Trophoblast cell (in vitro differentiated cells and primary cell): ENCODE measurements at regions not wholly inside any gene's neighbourhood (a gene's known extent, or its start where the extent isn't known, plus 50 kb on each side); places are given as distances from the start of the nearest gene placed in this dataset.

Experiments used
- DNase-seq, 2 donors: peaks; one replicate each; pipeline ENCODE4 v3.0.0-alpha.2; 2016
- H2AFZ ChIP-seq: 2 replicates; pipeline ENCODE4 v1.6.1; 2013; ENCODE audit warnings: low read length, moderate library complexity, mild to moderate bottlenecking; ENCODE audit not compliant: insufficient read depth, poor library complexity
- H2AK5ac ChIP-seq: 2 replicates; pipeline ENCODE4 v1.6.1; 2013; ENCODE audit warnings: mild to moderate bottlenecking, low read length
- H2BK120ac ChIP-seq: 2 replicates; pipeline ENCODE4 v1.6.1; 2013; ENCODE audit warnings: low read length, mild to moderate bottlenecking, moderate library complexity; ENCODE audit not compliant: insufficient read depth, poor library complexity
- H2BK12ac ChIP-seq: 2 replicates; pipeline ENCODE4 v1.6.1; 2013; ENCODE audit warnings: mild to moderate bottlenecking, low read length, moderate library complexity
- H2BK5ac ChIP-seq: 2 replicates; pipeline ENCODE4 v1.6.1; 2013; ENCODE audit warnings: low read length, low read depth, moderate library complexity, mild to moderate bottlenecking; ENCODE audit not compliant: poor library complexity
- H3K14ac ChIP-seq: 2 replicates; pipeline ENCODE4 v1.6.1; 2013; ENCODE audit warnings: mild to moderate bottlenecking, low read length
- H3K18ac ChIP-seq: 2 replicates; pipeline ENCODE4 v1.6.1; 2013; ENCODE audit warnings: mild to moderate bottlenecking, low read length
- H3K23ac ChIP-seq: 2 replicates; pipeline ENCODE4 v1.6.1; 2013; ENCODE audit warnings: low read length
- H3K27ac ChIP-seq: 2 replicates; pipeline ENCODE4 v1.5.1; 2013; ENCODE audit warnings: low read depth, mild to moderate bottlenecking, inconsistent platforms, low read length, moderate library complexity
- H3K27me3 ChIP-seq: 2 replicates; pipeline ENCODE4 v1.6.1; 2013; ENCODE audit warnings: inconsistent platforms, mild to moderate bottlenecking, low read length, moderate library complexity; ENCODE audit not compliant: insufficient read depth
- H3K36me3 ChIP-seq, 2 experiments: 1 replicate in 1 of 2; 2 replicates in 1 of 2; pipeline ENCODE4 v1.6.1; 2013; ENCODE audit warnings: low read length in 2 of 2, mild to moderate bottlenecking in 2 of 2, moderate library complexity in 1 of 2; ENCODE audit not compliant: insufficient read depth in 2 of 2, control insufficient read depth in 1 of 2
- H3K4ac ChIP-seq: 2 replicates; pipeline ENCODE4 v1.6.1; 2013; ENCODE audit warnings: low read depth, mild to moderate bottlenecking, low read length, moderate library complexity
- H3K4me1 ChIP-seq, 2 experiments: 1 replicate in 1 of 2; 2 replicates in 1 of 2; pipeline ENCODE4 v1.6.1; 2013; ENCODE audit warnings: low read length in 2 of 2, mild to moderate bottlenecking in 2 of 2, moderate library complexity in 1 of 2; ENCODE audit not compliant: insufficient read depth in 2 of 2, control insufficient read depth in 1 of 2
- H3K4me2 ChIP-seq: 2 replicates; pipeline ENCODE4 v1.6.1; 2013; ENCODE audit warnings: inconsistent platforms, mild to moderate bottlenecking, low read length, moderate library complexity
- H3K4me3 ChIP-seq: 2 replicates; pipeline ENCODE4 v1.5.1; 2013; ENCODE audit warnings: mild to moderate bottlenecking, low read depth, low read length, inconsistent platforms
- H3K79me1 ChIP-seq: one replicate; pipeline ENCODE4 v1.6.1; 2013; ENCODE audit warnings: low read length
- H3K79me2 ChIP-seq: 2 replicates; pipeline ENCODE4 v1.6.1; 2013; ENCODE audit warnings: low read length, mild to moderate bottlenecking; ENCODE audit not compliant: control insufficient read depth, insufficient read depth, poor library complexity
- H3K9ac ChIP-seq: 2 replicates; pipeline ENCODE4 v1.6.1; 2013; ENCODE audit warnings: mild to moderate bottlenecking, low read length
- H3K9me3 ChIP-seq: 2 replicates; pipeline ENCODE4 v1.6.1; 2013; ENCODE audit warnings: low read depth, mild to moderate bottlenecking, control low read depth, inconsistent platforms, low read length; ENCODE audit not compliant: insufficient read depth
- H4K12ac ChIP-seq: 2 replicates; pipeline ENCODE4 v1.6.1; 2013; ENCODE audit warnings: low read depth, mild to moderate bottlenecking, low read length, moderate library complexity
- H4K8ac ChIP-seq: 2 replicates; pipeline ENCODE4 v1.6.1; 2013; ENCODE audit warnings: low read depth, mild to moderate bottlenecking, low read length, moderate library complexity
- H4K91ac ChIP-seq: one replicate; pipeline ENCODE4 v1.6.1; 2013; ENCODE audit warnings: low read depth, mild to moderate bottlenecking, low read length, moderate library complexity
- WGBS: extraction: QIAGEN DNeasy Blood & Tissue Kit; methylation state at CpG from one replicate; pipeline ENCODE4 v1.1.7; 2013; ENCODE audit warnings: missing lambda C conversion rate; ENCODE audit not compliant: insufficient read length, insufficient coverage; ENCODE audit errors: extremely low coverage; 5-methylcytosine and 5-hydroxymethylcytosine counted together

DNA sequence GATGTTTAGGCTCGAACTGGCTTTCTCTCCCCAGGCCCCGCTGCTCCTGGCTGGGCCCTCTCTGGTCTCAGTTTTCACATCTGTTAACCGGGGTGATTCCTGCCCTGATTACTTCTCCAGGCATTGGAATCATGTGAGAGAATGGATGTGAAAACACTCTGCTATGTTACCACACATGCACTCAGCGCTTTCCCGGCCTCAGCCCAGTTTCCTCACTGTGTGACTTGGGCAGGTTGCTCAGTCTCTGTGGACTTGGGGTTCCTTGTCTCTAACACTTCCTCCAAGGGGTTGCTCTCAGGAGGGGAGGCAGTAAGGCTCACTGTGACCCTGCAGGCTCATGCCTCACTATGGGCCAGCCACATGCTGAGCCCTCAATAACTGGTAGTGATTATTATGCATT, 230.4 kb upstream of the HS6ST1 start:
- Histone ChIP-seq H3K9ac (no peak overlapping the region), H3K27ac (no peak overlapping the region), H2AFZ (no peak overlapping the region), H4K8ac (no peak overlapping the region), H3K23ac (no peak overlapping the region), H3K4ac (no peak overlapping the region), H3K4me2 (no peak overlapping the region), H2BK120ac (no peak overlapping the region), H4K91ac (peak overlapping the region; percentile 19), H2BK5ac (no peak overlapping the region), H3K36me3 (no peaks in the 10 kb centered on the region), H3K9me3 (peaks cover 3% of the 10 kb centered on the region), H2BK12ac (no peak overlapping the region), H3K4me3 (no peak overlapping the region), H3K14ac (no peak overlapping the region), H3K79me2 (no peaks in the 10 kb centered on the region), H3K18ac (no peak overlapping the region), H2AK5ac (no peak overlapping the region), H3K27me3 (no peaks in the 10 kb centered on the region), H3K79me1 (peaks cover 5% of the 10 kb centered on the region), H4K12ac (no peak overlapping the region), H3K4me1 (peaks cover 14 to 36% of the 10 kb centered on the region in 2 experiments)
- peak in 1 of 2 donors; percentile 6 for DNase-seq
- WGBS: no CpG with 5 or more reads among the region's 5 CpGs

DNA sequence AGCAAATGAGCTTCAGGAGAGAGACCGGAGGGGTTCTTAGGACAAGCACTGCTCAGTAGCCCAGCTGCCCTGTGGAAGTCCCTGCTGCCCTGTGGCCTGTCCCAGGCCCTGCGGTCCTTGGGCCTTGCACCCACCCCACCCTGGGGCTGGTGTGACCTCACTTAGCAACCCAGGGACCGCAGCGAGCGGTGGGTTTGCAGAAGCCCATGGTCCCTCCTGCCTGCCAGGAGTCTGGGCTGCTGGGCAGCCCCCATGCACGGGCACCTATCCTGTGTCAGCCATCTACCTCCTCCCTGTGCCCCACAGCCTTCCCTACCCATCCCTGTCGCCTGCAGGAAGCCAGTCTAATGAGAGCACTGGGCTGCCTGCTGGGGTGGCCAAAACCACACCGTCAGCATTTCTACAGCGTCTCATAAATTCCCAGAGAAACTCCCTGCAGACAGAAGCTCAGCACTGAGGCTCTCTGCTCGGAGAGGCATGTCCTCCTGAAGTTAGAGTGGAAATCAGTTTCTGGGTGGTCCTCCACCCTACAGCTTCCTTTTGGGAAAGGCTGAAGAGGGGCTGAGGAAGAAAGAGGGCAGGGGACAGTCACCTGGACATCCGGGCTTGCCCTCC, 231.1 kb upstream of the HS6ST1 start:
- H2BK12ac ChIP-seq: no peak overlapping the region
- H4K8ac ChIP-seq: no peak overlapping the region
- no peak overlapping the region for H4K91ac ChIP-seq
- no peak overlapping the region for H2BK120ac ChIP-seq
- peak overlapping the region; percentile 40 for H3K14ac ChIP-seq
- H2AK5ac ChIP-seq: no peak overlapping the region
- no peak overlapping the region for H3K4me3 ChIP-seq
- no peaks in the 10 kb centered on the region for H3K79me2 ChIP-seq
- no peaks in the 10 kb centered on the region for H3K27me3 ChIP-seq
- H3K79me1 ChIP-seq: peaks cover 3% of the 10 kb centered on the region
- no peak overlapping the region for H2AFZ ChIP-seq
- peaks cover 14 to 30% of the 10 kb centered on the region in 2 experiments for H3K4me1 ChIP-seq
- H3K4ac ChIP-seq: no peak overlapping the region
- no peak overlapping the region for H3K27ac ChIP-seq
- no peak overlapping the region for H3K9ac ChIP-seq
- no peak overlapping the region for H4K12ac ChIP-seq
- no peak overlapping the region for H2BK5ac ChIP-seq
- H3K23ac ChIP-seq: no peak overlapping the region
- H3K9me3 ChIP-seq: peaks cover 5% of the 10 kb centered on the region
- DNase-seq: peak in 1 of 2 donors; percentile 26
- no peak overlapping the region for H3K18ac ChIP-seq
- H3K4me2 ChIP-seq: no peak overlapping the region
- no CpG with 5 or more reads among the region's 11 CpGs for WGBS
- H3K36me3 ChIP-seq: no peaks in the 10 kb centered on the region

GRCh38 chr2:128550389-128550788, 231.7 kb upstream of the HS6ST1 start:
- Histone ChIP-seq H3K18ac (no peak overlapping the region), H2BK5ac (no peak overlapping the region)

GRCh38 chr2:128550801-128551416, 232.2 kb upstream of the HS6ST1 start:
- Histone ChIP-seq H3K9me3 (peaks cover 5% of the 10 kb centered on the region), H2AFZ (no peak overlapping the region)

More at GRCh38 chr2:128550389-128550788, 231.7 kb upstream of the HS6ST1 start:
- Histone ChIP-seq H3K79me1 (peaks cover 3% of the 10 kb centered on the region), H3K4ac (no peak overlapping the region), H2BK12ac (no peak overlapping the region), H3K4me2 (no peak overlapping the region), H3K79me2 (no peaks in the 10 kb centered on the region), H3K23ac (no peak overlapping the region), H3K27ac (no peak overlapping the region), H2AFZ (no peak overlapping the region), H3K9me3 (peaks cover 5% of the 10 kb centered on the region), H3K14ac (no peak overlapping the region), H2AK5ac (no peak overlapping the region), H3K9ac (no peak overlapping the region), H3K36me3 (no peaks in the 10 kb centered on the region), H2BK120ac (no peak overlapping the region), H4K91ac (no peak overlapping the region), H3K4me3 (no peak overlapping the region), H3K27me3 (no peaks in the 10 kb centered on the region), H4K12ac (no peak overlapping the region), H4K8ac (no peak overlapping the region), H3K4me1 (peaks cover 14 to 26% of the 10 kb centered on the region in 2 experiments)
- no peak for DNase-seq
- no CpG with 5 or more reads among the region's 6 CpGs for WGBS

More at GRCh38 chr2:128550801-128551416, 232.2 kb upstream of the HS6ST1 start:
- Histone ChIP-seq H3K27ac (no peak overlapping the region), H3K14ac (no peak overlapping the region), H2BK12ac (no peak overlapping the region), H2AK5ac (no peak overlapping the region), H3K9ac (no peak overlapping the region), H2BK5ac (no peak overlapping the region), H3K4ac (no peak overlapping the region), H3K27me3 (no peaks in the 10 kb centered on the region), H4K91ac (no peak overlapping the region), H4K12ac (no peak overlapping the region), H3K4me1 (peaks cover 14 to 26% of the 10 kb centered on the region in 2 experiments), H3K36me3 (no peaks in the 10 kb centered on the region), H3K23ac (no peak overlapping the region), H3K4me2 (no peak overlapping the region), H3K79me1 (peaks cover 3% of the 10 kb centered on the region), H2BK120ac (no peak overlapping the region), H4K8ac (no peak overlapping the region), H3K18ac (no peak overlapping the region), H3K79me2 (no peaks in the 10 kb centered on the region), H3K4me3 (no peak overlapping the region)
- no peak for DNase-seq
- WGBS: no CpG with 5 or more reads among the region's 9 CpGs
